ENCODE measurements at regions not wholly inside any gene's neighbourhood (a gene's known extent, or its start where the extent isn't known, plus 50 kb on each side); places are given as distances from the start of the nearest gene placed in this dataset.

GRCh38 chr6:16904957-16905356 is 143.7 kb upstream of the ATXN1 start:
- in situ Hi-C loops (cut with MboI; ENCODE audit: low sequenced_read_pairs, unreplicated experiment) = no loop called here
- TF ChIP-seq, protein P1, sequence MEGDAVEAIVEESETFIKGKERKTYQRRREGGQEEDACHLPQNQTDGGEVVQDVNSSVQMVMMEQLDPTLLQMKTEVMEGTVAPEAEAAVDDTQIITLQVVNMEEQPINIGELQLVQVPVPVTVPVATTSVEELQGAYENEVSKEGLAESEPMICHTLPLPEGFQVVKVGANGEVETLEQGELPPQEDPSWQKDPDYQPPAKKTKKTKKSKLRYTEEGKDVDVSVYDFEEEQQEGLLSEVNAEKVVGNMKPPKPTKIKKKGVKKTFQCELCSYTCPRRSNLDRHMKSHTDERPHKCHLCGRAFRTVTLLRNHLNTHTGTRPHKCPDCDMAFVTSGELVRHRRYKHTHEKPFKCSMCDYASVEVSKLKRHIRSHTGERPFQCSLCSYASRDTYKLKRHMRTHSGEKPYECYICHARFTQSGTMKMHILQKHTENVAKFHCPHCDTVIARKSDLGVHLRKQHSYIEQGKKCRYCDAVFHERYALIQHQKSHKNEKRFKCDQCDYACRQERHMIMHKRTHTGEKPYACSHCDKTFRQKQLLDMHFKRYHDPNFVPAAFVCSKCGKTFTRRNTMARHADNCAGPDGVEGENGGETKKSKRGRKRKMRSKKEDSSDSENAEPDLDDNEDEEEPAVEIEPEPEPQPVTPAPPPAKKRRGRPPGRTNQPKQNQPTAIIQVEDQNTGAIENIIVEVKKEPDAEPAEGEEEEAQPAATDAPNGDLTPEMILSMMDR (IDR thresholded peaks at IDR 0.05; ENCODE audit: borderline replicate concordance, control extremely low read depth, extremely low read depth, insufficient read depth, missing control alignments) = no peak
- DNase-seq (ENCODE audit: low spot score) = no peak

- no peak for DNase-seq (ENCODE audit: low spot score)
- TF ChIP-seq, protein P1 (IDR thresholded peaks at IDR 0.05; ENCODE audit: borderline replicate concordance, control extremely low read depth, extremely low read depth, insufficient read depth, missing control alignments) = no peak
- in situ Hi-C loops (cut with MboI; ENCODE audit: low sequenced_read_pairs, unreplicated experiment) = no loop called here
These were observed 142.2 kb upstream of the ATXN1 start for GRCh38 chr6:16903470-16903869.

DNA sequence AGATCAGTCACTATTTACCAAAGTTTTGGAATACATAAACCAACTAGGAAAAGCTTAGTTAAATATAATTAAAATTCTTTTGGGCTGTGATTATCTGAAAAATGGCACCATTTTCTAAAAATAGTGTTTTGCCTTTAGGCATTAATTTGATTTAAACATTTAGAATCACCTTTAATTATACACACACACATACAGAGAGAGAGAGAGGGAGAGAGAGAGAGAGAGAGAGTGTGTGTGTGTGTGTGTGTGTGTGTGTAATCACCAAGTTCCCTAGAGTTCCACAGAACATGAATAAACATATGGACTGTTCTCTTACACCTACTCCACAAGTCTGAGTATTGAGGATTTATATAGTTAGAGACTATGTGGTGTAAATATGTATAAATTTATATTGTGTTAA is 141.2 kb upstream of the ATXN1 start:
- in situ Hi-C loops (cut with MboI; ENCODE audit: low sequenced_read_pairs, unreplicated experiment) = no loop called here
- TF ChIP-seq, protein P1 (IDR thresholded peaks at IDR 0.05; ENCODE audit: borderline replicate concordance, control extremely low read depth, extremely low read depth, insufficient read depth, missing control alignments) = no peak
- DNase-seq (ENCODE audit: low spot score) = no peak

GRCh38 chr6:16901782-16902181 is 140.5 kb upstream of the ATXN1 start:
- in situ Hi-C loops (cut with MboI; ENCODE audit: low sequenced_read_pairs, unreplicated experiment) = no loop called here
- TF ChIP-seq, protein P1 (IDR thresholded peaks at IDR 0.05; ENCODE audit: borderline replicate concordance, control extremely low read depth, extremely low read depth, insufficient read depth, missing control alignments) = no peak
- DNase-seq (ENCODE audit: low spot score) = no peak

GRCh38 chr6:16901306-16901705 is 140.0 kb upstream of the ATXN1 start:
- TF ChIP-seq, protein P1 (IDR thresholded peaks at IDR 0.05; ENCODE audit: borderline replicate concordance, control extremely low read depth, extremely low read depth, insufficient read depth, missing control alignments) = no peak
- in situ Hi-C loops (cut with MboI; ENCODE audit: low sequenced_read_pairs, unreplicated experiment) = no loop called here
- DNase-seq (ENCODE audit: low spot score) = no peak

DNA sequence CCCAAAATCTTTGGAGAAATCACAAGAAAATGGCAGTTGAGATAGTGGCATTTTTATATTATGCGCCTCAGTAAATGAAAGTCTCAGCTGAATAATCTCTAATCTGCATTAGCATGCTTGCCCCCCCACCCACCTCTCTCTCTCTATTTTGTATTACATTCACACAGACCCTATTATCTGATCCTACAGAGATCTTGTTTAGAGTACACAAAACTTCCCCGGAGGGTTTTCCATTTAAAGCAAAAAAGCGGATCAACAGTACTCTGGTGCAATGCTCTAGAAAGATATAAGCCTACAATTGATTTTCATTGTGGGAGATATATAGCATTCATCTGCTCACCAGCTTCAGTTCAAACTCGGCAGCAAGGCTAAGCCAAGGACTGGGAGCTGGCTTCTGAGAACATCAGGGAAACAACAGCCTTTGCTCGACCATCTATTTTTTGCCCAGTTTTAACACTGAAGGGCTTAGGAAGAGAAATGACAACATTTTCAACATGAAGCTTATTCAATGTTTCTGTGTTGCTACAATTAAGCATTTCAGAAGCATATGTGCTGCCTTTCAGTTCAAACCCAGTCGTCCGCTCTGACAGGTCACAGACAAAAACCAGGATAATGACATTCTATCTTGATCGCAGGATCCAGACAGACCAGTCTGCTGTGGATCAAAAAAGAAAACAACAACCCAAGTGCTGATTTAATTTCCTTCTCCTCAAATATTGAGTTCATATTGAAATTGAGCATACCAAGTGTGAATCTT is 137.6 kb upstream of the ATXN1 start:
- in situ Hi-C loops (cut with MboI; ENCODE audit: low sequenced_read_pairs, unreplicated experiment) = no loop called here
- TF ChIP-seq, protein P1 (IDR thresholded peaks at IDR 0.05; ENCODE audit: borderline replicate concordance, control extremely low read depth, extremely low read depth, insufficient read depth, missing control alignments) = no peak
- DNase-seq (ENCODE audit: low spot score) = no peak

All from GM13976 (cell line).